Fibroblast of peridontal ligament (primary cell): ENCODE measurements at regions not wholly inside any gene's neighbourhood (a gene's known extent, or its start where the extent isn't known, plus 50 kb on each side); places are given as distances from the start of the nearest gene placed in this dataset.
"Not testable (repeated sequence)": the region's sequence is repeated elsewhere in the genome, so short reads cannot be mapped to it uniquely, and the experiment has no call there.

Experiments
- DNase-seq: peaks from one replicate; pipeline ENCODE4 v3.0.0-alpha.2; 2010; ENCODE audit errors: extremely low read depth

GRCh38 chr5:122209601-122210000, 80.3 kb downstream of the ZNF474 start:
- not testable (repeated sequence) for DNase-seq

GRCh38 chr5:122218778-122219177, 89.4 kb downstream of the ZNF474 start:
- no peak for DNase-seq

GRCh38 chr5:122219436-122220166, 90.3 kb downstream of the ZNF474 start:
- no peak for DNase-seq

GRCh38 chr5:122220511-122220910, 91.2 kb downstream of the ZNF474 start:
- DNase-seq: no peak

GRCh38 chr5:122221857-122222256, 90.2 kb upstream of the SNCAIP start:
- DNase-seq: no peak

GRCh38 chr5:122222580-122222979, 89.5 kb upstream of the SNCAIP start:
- no peak for DNase-seq

- DNase-seq: no peak
Measured at GRCh38 chr5:122228728-122229392, 83.2 kb upstream of the SNCAIP start.

- no peak for DNase-seq
Measured at GRCh38 chr5:122229551-122229950, 82.5 kb upstream of the SNCAIP start.

GRCh38 chr5:122236270-122237040, 75.6 kb upstream of the SNCAIP start:
- DNase-seq: no peak

- no peak for DNase-seq
Measured at GRCh38 chr5:122237906-122238305, 74.1 kb upstream of the SNCAIP start.

- DNase-seq: no peak
Measured at GRCh38 chr5:122252319-122252718, 59.7 kb upstream of the SNCAIP start.

GRCh38 chr5:122253794-122254193, 58.2 kb upstream of the SNCAIP start:
- no peak for DNase-seq

GRCh38 chr5:122256388-122256787, 55.6 kb upstream of the SNCAIP start:
- no peak for DNase-seq

GRCh38 chr5:122257000-122257399, 55.0 kb upstream of the SNCAIP start:
- no peak for DNase-seq

- DNase-seq: no peak
Measured at GRCh38 chr5:122258241-122258640, 53.8 kb upstream of the SNCAIP start.

- no peak for DNase-seq
Measured at GRCh38 chr5:122258840-122259239, 53.2 kb upstream of the SNCAIP start.

GRCh38 chr5:122259995-122260394, 52.0 kb upstream of the SNCAIP start:
- DNase-seq: peak; percentile 79

- DNase-seq: peak; percentile 78
Measured at GRCh38 chr5:122262103-122262502, 49.9 kb upstream of the SNCAIP start.
